Peyer's patch (tissue), 4 donors: ENCODE measurements at regions not wholly inside any gene's neighbourhood (a gene's known extent, or its start where the extent isn't known, plus 50 kb on each side); places are given as distances from the start of the nearest gene placed in this dataset.
"Not testable (repeated sequence)": the region's sequence is repeated elsewhere in the genome, so short reads cannot be mapped to it uniquely, and the experiment has no call there.

ENCODE experiments used
- CTCF ChIP-seq, 6 experiments: fragments of 450-650 bp in 4 of 6; fragments of 200-600 bp in 2 of 6; sonication (generic) in 1 of 6; IDR thresholded peaks; one replicate each; pipeline ENCODE4 v1.5.1; 2017 to 2019; ENCODE audit warnings: antibody characterized with exemption in 6 of 6, mild to moderate bottlenecking in 3 of 6, moderate library complexity in 1 of 6
- POLR2A ChIP-seq, 2 donors: fragments of 450-650 bp; IDR thresholded peaks; one replicate each; pipeline ENCODE4 v1.5.1; 2017; ENCODE audit warnings: antibody characterized with exemption in 2 of 2, mild to moderate bottlenecking in 2 of 2, moderate library complexity in 2 of 2

- TF ChIP-seq CTCF, POLR2A (IDR thresholded peaks at IDR 0.05): not testable (repeated sequence)
These were observed 130.5 kb upstream of the TP53TG3C start for GRCh38 chr16:33063365-33064170.
